GM19328 (cell line): ENCODE measurements at regions not wholly inside any gene's neighbourhood (a gene's known extent, or its start where the extent isn't known, plus 50 kb on each side); places are given as distances from the start of the nearest gene placed in this dataset.
"Not testable (repeated sequence)": the region's sequence is repeated elsewhere in the genome, so short reads cannot be mapped to it uniquely, and the experiment has no call there.

Source experiments
- ATAC-seq: cut with Tn5 transposase; IDR thresholded peaks from one replicate; pipeline ENCODE4 v1.9.1; 2021; ENCODE audit warnings: mild to moderate bottlenecking, moderate library complexity; ENCODE audit not compliant: unreplicated experiment

DNA sequence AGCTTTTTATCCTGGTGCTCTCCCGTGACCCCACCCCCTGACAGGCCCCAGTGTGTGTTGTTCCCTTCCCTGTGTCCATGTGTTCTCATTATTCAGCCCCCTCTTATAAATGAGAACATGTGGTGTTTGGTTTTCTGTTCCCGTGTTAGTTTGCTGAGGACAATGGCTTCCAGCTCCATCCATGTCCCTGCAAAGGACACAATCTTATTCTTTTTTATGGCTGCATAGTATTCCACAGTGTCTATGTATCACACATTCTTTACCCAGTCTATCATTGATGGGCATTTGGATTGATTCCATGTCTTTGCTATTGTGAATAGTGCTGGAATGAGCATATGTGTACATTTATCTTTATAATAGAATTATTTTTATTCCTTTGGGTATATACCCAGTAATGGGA, 360.5 kb downstream of the GATA3 start:
- not testable (repeated sequence) for ATAC-seq

DNA sequence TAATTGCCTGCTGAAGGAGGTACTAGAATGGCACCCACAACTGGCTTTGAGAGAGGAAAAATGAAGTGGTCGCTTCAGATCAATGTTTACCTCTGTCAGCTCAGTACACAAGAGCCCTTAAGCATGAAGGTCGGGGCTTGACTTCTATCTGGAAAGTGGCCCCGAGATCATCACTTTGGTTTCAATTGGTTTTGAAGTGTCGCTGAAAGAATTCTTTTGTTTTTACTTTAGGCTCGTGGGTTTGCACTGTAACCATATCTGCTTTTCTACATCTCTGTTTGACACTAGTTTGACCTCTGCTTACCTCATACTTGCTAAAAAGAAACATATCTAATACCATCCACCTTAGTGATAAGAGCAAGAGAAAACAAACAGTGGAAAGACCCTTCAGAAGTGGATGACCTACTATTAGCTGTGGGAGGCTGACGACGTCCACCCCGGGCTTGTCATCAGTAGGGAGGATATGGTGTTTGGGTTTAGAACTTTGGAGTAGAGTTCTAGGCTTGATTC, 361.8 kb downstream of the GATA3 start:
- ATAC-seq, result no peak

DNA sequence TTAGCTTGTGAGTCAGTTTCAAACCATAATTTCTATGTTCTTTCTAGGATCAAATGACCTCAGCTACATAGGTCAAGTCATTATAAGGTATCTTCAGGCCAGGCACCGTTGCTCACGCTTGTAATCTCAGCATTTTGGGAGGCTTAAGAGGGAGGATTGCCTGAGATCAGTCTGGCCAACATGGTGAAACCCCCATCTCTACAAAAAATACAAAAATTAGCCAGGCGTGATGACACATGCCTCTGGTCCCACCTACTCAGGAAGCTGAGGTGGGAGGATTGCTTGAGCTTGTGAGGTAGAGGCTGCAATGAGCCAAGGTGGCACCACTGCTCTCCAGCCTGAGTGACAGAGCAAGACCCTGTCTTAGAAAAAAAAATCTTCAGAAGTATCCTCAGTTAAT, 362.3 kb downstream of the GATA3 start:
- ATAC-seq, result no peak

- ATAC-seq, result no peak
Observed at GRCh38 chr10:8417631-8418030, 363.1 kb downstream of the GATA3 start.

DNA sequence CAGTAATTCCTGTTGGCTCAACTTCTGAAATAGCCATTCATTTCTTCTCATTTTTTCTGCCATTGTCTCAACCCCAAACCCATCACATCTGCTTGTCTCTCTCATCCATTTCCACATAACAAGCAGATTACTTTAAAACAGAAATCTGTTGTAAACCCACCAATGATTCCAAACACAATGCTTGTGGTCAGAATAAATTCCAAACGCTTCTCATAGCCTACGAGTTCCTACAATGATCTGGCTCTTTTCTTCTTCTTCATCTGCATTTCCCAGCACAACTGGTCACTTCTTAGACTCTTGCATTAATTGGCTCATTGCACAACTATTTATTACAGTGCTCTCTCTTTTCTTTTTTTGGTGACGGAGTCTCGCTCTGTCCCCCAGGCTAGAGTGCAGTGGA, 364.1 kb downstream of the GATA3 start:
- ATAC-seq, result no peak

DNA sequence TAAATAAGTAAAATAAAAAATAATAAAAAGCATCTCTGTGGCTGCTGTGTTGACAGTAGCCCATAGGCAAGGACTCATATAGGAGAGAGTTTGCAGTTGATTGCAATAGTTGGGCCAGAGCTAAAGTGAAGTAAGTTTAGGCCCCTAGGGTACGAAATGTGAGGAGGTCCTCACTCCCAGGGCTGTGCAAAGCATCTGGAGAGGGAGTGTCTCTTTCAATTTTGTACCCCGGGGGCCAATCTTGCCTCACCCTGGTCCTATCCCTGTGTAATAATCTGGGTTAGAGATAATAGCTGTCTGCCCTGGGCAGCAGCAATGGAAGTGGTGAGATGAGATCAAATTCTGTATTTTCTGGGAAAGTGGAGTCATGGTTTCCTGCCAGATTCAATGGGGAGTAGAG, 365.7 kb downstream of the GATA3 start:
- ATAC-seq, result no peak

DNA sequence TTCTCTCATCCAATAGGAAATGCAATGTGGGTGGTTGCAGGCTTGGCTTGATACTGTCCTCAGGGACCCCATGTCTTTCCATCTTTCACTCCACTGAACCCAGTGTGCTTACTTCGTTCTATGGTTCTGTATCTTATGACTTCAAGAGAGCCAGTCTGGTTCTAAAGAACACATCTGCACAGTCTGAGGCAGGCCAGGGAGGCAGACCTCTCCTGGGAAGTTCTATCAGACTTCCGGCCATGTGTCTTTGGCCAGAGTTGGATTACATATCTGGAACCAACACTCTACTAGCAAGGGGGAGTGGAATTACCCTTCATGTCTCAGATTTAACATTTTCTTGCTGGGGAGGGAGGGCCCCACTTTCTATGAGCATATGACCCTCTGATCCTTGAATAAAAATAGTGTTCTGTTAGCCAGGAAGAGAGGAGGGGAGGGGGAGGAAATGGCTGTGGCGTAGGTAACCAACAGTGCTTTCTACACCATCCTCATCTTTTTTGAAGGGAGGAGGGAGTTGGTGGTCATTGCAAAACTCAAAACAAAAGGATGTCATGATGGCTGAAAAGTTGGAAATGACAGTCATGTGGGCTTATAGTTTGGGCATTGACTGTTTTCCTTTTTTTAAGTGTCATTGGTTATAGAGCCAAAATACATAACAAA, 370.2 kb downstream of the GATA3 start:
- no peak for ATAC-seq

DNA sequence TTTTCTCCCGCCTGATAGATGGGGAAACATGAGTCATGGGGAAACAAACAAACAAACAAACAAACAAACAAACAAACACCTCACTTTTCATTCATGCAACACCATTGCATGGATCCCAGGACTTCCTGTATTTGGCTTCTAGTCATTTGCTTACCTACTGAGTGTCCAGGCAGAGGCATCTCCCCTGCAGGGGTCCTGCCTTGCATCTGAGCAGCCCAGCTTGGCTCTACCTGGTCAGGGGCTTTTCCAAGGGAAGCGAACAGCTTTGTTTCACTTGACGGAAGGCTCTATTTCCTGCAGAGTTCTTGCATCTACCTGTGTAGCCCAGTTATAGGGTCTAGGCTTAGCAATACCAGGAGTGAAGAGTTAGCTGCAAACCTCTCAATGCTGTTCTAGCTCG, 374.2 kb downstream of the GATA3 start:
- ATAC-seq, result no peak

GRCh38 chr10:8430321-8430720, 375.8 kb downstream of the GATA3 start:
- no peak for ATAC-seq

DNA sequence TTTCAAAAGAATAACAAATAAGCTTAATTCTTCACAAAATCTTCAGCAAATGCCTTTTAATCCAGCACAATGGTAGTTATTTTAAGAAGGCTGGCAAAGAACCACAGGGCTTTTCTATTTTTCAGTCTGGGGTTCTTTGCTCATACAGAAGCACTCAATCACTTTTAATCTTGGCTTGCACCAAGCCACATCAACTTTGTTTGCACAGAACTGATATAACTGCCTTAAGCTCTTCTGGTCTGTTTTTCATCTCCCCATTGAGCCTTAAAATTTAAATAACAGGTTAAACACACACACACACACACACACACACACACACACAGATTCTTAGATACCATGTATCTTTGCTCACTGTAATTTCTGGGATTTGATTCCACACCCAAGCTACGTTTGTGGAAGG, 377.0 kb downstream of the GATA3 start:
- ATAC-seq, result no peak

GRCh38 chr10:8435186-8436055, 380.9 kb downstream of the GATA3 start:
- no peak for ATAC-seq

- no peak for ATAC-seq
Observed at GRCh38 chr10:8437896-8438295, 383.4 kb downstream of the GATA3 start.

- no peak for ATAC-seq
Observed at GRCh38 chr10:8438603-8439002, 384.1 kb downstream of the GATA3 start.

GRCh38 chr10:8439040-8439439, 384.6 kb downstream of the GATA3 start:
- ATAC-seq, result no peak

DNA sequence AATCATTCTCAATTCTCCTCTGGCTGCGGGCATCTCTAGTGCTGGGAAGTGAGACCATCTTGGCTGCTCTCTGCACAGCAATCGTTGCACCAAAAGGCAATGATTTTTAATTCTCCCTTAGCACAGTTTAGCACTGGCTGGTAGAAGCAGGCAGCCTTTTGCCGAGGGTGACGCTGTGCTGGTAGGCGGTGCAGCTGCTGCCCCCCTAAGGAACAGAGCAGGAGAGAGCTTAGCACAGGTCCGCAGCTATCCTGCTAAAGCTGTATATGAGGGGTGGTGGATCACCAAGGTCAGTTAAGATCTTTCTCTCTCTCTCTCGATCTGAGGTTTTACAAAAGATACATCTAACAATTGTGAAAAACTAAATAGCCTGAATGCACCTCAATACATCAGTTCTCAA, 390.1 kb downstream of the GATA3 start:
- no peak for ATAC-seq

GRCh38 chr10:8445353-8445752, 390.9 kb downstream of the GATA3 start:
- ATAC-seq, result no peak

- no peak for ATAC-seq
Observed at GRCh38 chr10:8449909-8450308, 395.4 kb downstream of the GATA3 start.

GRCh38 chr10:8453587-8453986, 399.1 kb downstream of the GATA3 start:
- ATAC-seq, result no peak

DNA sequence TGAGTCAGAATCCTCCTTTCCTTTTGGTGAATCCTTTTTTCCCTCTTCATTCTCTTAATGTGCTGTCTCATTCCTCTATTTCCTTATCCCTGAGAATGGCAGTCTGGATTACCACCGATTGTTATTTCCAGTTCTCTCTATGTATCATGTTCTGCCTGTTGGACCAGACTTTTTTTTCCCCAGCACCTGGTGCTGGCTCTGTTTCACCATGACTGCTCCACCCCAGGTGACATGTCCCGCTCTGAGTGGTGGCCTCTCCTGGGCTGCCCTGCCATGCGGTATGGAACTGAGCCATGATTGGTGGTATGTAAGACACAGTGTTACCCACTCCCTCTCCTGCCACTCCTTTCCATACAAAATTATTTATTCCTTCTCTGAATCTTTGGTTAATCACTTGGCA, 399.9 kb downstream of the GATA3 start:
- ATAC-seq, result no peak

DNA sequence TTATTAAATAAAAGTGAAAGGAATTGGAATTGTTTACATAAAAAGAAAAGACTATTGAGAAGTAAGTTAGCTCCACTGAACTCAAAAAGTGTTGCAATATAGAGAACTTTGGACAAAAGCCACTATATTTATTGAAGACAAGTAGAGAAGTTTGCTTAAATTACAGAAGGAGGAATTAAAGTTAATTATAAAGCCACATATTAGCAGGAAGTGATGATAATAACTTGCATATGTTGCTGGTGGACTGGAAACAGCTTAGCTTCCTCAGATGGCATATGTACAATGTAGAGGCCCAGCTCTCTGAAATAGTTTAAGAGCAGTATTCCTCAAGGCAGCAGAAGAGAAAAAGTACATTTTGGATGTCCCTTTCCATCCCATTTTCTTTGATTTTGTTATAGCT, 400.7 kb downstream of the GATA3 start:
- no peak for ATAC-seq

DNA sequence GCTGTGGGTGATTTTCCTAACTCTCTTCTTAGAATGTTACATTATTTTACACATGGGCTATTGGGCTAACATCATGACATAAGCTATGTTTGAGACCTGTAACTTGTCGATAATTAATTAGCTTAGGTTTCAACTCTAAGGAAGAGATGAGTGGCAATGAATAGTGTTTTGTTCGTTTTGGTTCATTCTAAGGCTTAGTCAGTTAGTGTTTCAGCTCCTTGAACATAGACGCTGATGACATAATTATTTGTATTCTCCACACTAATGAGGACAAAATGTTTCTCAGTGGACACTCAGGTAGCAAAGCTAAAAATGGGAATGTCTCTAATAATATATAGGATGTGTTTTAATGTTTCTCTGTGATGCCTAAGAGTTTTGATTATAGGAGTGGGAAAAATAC, 401.9 kb downstream of the GATA3 start:
- ATAC-seq, result no peak

DNA sequence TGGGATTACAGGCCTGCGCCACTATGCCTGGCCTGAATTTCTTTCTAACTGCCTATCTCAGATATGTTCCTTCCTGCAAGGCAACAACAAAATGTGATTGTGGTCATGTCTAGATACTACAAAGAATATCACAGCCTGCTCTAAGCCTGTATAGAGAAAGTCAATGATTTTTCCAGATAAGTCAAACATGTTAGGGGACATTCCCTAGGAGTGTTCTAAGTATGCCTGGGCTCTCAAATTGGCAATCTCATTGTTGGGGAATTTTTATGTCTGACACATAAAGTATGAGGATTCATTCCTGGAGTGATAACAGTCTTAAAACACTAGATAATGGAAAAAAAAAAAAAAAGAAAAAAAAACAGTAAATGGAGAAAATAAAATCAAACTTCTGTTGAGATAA, 406.1 kb downstream of the GATA3 start:
- no peak for ATAC-seq
